ENCODE measurements at regions not wholly inside any gene's neighbourhood (a gene's known extent, or its start where the extent isn't known, plus 50 kb on each side); places are given as distances from the start of the nearest gene placed in this dataset.

GRCh38 chr14:42079911-42080310 lies 473.2 kb downstream of the LRFN5 start:
- Histone ChIP-seq H3K4me1 (ENCODE audit: control insufficient read depth, extremely low read depth, insufficient read depth, low read length) (no peaks in the 10 kb centered on the region), H3K9ac (ENCODE audit: insufficient read depth, low read length) (no peak overlapping the region), H3K36me3 (ENCODE audit: control insufficient read depth, insufficient read depth, low read length) (no peaks in the 10 kb centered on the region), H3K27ac (ENCODE audit: insufficient read depth, low read length) (no peak overlapping the region), H4K20me1 (ENCODE audit: control insufficient read depth, extremely low read depth, insufficient read depth, low read length) (no peaks in the 10 kb centered on the region), H2AFZ (ENCODE audit: low read length) (no peak overlapping the region), H3K9me3 (ENCODE audit: control insufficient read depth, insufficient read depth, low read depth, low read length) (no peaks in the 10 kb centered on the region), H3K79me2 (ENCODE audit: control insufficient read depth, insufficient read depth, low read length) (no peaks in the 10 kb centered on the region), H3K4me3 (replicated peaks in 1 of 4; ENCODE audit: control extremely low read depth in 1 of 4, insufficient read depth in 1 of 4, low read depth in 3 of 4, low read length in 4 of 4) (no peak overlapping the region), H3K4me2 (ENCODE audit: extremely low read depth, insufficient read depth, low read length) (no peak overlapping the region), H3K27me3 (ENCODE audit: control insufficient read depth, insufficient read depth, low read length) (no peaks in the 10 kb centered on the region)
- no peak for DNase-seq (ENCODE audit: low read depth in 2 of 2)
- no peak for TF ChIP-seq EZH2 (IDR thresholded peaks at IDR 0.05; ENCODE audit: low read length, missing control alignments)
- TF ChIP-seq, protein P1, sequence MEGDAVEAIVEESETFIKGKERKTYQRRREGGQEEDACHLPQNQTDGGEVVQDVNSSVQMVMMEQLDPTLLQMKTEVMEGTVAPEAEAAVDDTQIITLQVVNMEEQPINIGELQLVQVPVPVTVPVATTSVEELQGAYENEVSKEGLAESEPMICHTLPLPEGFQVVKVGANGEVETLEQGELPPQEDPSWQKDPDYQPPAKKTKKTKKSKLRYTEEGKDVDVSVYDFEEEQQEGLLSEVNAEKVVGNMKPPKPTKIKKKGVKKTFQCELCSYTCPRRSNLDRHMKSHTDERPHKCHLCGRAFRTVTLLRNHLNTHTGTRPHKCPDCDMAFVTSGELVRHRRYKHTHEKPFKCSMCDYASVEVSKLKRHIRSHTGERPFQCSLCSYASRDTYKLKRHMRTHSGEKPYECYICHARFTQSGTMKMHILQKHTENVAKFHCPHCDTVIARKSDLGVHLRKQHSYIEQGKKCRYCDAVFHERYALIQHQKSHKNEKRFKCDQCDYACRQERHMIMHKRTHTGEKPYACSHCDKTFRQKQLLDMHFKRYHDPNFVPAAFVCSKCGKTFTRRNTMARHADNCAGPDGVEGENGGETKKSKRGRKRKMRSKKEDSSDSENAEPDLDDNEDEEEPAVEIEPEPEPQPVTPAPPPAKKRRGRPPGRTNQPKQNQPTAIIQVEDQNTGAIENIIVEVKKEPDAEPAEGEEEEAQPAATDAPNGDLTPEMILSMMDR (conservative IDR thresholded peaks at IDR 0.05 in 1 of 2, IDR thresholded peaks at IDR 0.05 in 1 of 2; ENCODE audit: low read depth in 1 of 2, low read length in 2 of 2) = no peak

DNA sequence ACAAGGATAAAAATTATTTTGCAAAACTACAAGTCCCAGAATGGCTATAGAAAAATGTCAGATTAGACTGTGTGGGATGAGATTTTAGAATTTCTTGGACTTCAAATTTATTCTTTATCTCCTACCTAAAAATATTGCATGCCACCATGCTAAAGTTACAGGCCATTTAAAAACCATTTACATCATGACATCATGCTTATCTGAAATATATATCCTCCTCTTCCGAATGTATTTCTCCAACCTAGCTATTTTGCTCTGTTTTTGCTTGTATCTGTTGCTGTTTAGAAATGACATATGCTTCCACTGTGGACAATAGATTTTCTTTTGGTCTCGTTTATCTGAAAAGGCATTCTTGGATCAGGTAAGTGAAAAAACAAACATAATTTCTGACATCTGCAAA lies 471.7 kb downstream of the LRFN5 start:
- DNase-seq (ENCODE audit: low read depth in 2 of 2) = no peak
- Histone ChIP-seq H3K36me3 (ENCODE audit: control insufficient read depth, insufficient read depth, low read length) (no peaks in the 10 kb centered on the region), H3K4me3 (replicated peaks in 1 of 4; ENCODE audit: control extremely low read depth in 1 of 4, insufficient read depth in 1 of 4, low read depth in 3 of 4, low read length in 4 of 4) (no peak overlapping the region), H3K9me3 (ENCODE audit: control insufficient read depth, insufficient read depth, low read depth, low read length) (no peaks in the 10 kb centered on the region), H3K4me1 (ENCODE audit: control insufficient read depth, extremely low read depth, insufficient read depth, low read length) (no peaks in the 10 kb centered on the region), H3K79me2 (ENCODE audit: control insufficient read depth, insufficient read depth, low read length) (no peaks in the 10 kb centered on the region), H3K9ac (ENCODE audit: insufficient read depth, low read length) (no peak overlapping the region), H3K27me3 (ENCODE audit: control insufficient read depth, insufficient read depth, low read length) (no peaks in the 10 kb centered on the region), H3K4me2 (ENCODE audit: extremely low read depth, insufficient read depth, low read length) (no peak overlapping the region), H4K20me1 (ENCODE audit: control insufficient read depth, extremely low read depth, insufficient read depth, low read length) (no peaks in the 10 kb centered on the region), H3K27ac (ENCODE audit: insufficient read depth, low read length) (no peak overlapping the region), H2AFZ (ENCODE audit: low read length) (no peak overlapping the region)
- TF ChIP-seq, protein P1 (conservative IDR thresholded peaks at IDR 0.05 in 1 of 2, IDR thresholded peaks at IDR 0.05 in 1 of 2; ENCODE audit: low read depth in 1 of 2, low read length in 2 of 2) = no peak
- TF ChIP-seq EZH2 (IDR thresholded peaks at IDR 0.05; ENCODE audit: low read length, missing control alignments) = no peak

DNA sequence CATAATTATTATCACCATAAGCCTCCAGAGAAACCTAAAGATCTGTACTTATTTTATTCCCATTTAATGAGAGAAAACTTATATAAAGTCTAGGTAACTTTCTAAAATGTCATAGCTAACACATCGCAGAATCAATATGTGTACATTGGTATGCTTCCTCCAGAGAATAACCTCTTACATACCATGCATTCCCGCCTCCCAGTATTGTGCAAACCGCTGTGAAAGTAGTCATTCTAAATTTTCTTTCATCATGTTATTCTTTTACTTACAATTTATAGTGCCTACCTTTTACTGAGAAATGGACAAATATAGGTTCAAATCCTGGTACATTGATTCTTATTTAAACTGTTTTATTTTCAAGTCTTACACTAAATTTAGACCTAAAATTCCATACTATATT lies 463.4 kb downstream of the LRFN5 start:
- Histone ChIP-seq H3K4me2 (ENCODE audit: extremely low read depth, insufficient read depth, low read length) (no peak overlapping the region), H3K27ac (ENCODE audit: insufficient read depth, low read length) (no peak overlapping the region), H4K20me1 (ENCODE audit: control insufficient read depth, extremely low read depth, insufficient read depth, low read length) (no peaks in the 10 kb centered on the region), H3K4me3 (replicated peaks in 1 of 4; ENCODE audit: control extremely low read depth in 1 of 4, insufficient read depth in 1 of 4, low read depth in 3 of 4, low read length in 4 of 4) (no peak overlapping the region), H2AFZ (ENCODE audit: low read length) (no peak overlapping the region), H3K79me2 (ENCODE audit: control insufficient read depth, insufficient read depth, low read length) (no peaks in the 10 kb centered on the region), H3K27me3 (ENCODE audit: control insufficient read depth, insufficient read depth, low read length) (no peaks in the 10 kb centered on the region), H3K4me1 (ENCODE audit: control insufficient read depth, extremely low read depth, insufficient read depth, low read length) (no peaks in the 10 kb centered on the region), H3K9me3 (ENCODE audit: control insufficient read depth, insufficient read depth, low read depth, low read length) (no peaks in the 10 kb centered on the region), H3K36me3 (ENCODE audit: control insufficient read depth, insufficient read depth, low read length) (no peaks in the 10 kb centered on the region), H3K9ac (ENCODE audit: insufficient read depth, low read length) (no peak overlapping the region)
- TF ChIP-seq EZH2 (IDR thresholded peaks at IDR 0.05; ENCODE audit: low read length, missing control alignments) = no peak
- TF ChIP-seq, protein P1 (conservative IDR thresholded peaks at IDR 0.05 in 1 of 2, IDR thresholded peaks at IDR 0.05 in 1 of 2; ENCODE audit: low read depth in 1 of 2, low read length in 2 of 2) = no peak
- DNase-seq (ENCODE audit: low read depth in 2 of 2) = no peak
